Subcutaneous abdominal adipose tissue (tissue), 5 donors: ENCODE measurements at regions not wholly inside any gene's neighbourhood (a gene's known extent, or its start where the extent isn't known, plus 50 kb on each side); places are given as distances from the start of the nearest gene placed in this dataset.

Experiments
- H3K27ac ChIP-seq: one replicate; pipeline ENCODE4 v1.7.0; 2013; ENCODE audit warnings: low read depth, mild to moderate bottlenecking, inconsistent platforms, low read length, moderate library complexity
- H3K27me3 ChIP-seq, 5 donors: one replicate each; pipeline ENCODE4 v1.7.0; 2013; ENCODE audit warnings: low read length in 5 of 5, inconsistent platforms in 1 of 5; ENCODE audit not compliant: control insufficient read depth in 5 of 5, insufficient read depth in 4 of 5
- H3K36me3 ChIP-seq, 5 donors: one replicate each; pipeline ENCODE4 v1.7.0; 2013; ENCODE audit warnings: low read length in 5 of 5; ENCODE audit not compliant: control insufficient read depth in 5 of 5, insufficient read depth in 5 of 5
- H3K4me1 ChIP-seq, 5 donors: one replicate each; pipeline ENCODE4 v1.7.0; 2013; ENCODE audit warnings: low read length in 5 of 5, mild to moderate bottlenecking in 3 of 5, moderate library complexity in 1 of 5; ENCODE audit not compliant: control insufficient read depth in 5 of 5, insufficient read depth in 5 of 5
- H3K4me3 ChIP-seq, 5 donors: one replicate each; pipeline ENCODE4 v1.7.0; 2013; ENCODE audit warnings: low read length in 5 of 5, low read depth in 1 of 5
- H3K9ac ChIP-seq, 5 donors: one replicate each; pipeline ENCODE4 v1.7.0; 2013; ENCODE audit warnings: low read length in 5 of 5, mild to moderate bottlenecking in 4 of 5, moderate library complexity in 3 of 5
- H3K9me3 ChIP-seq, 5 donors: one replicate each; pipeline ENCODE4 v1.7.0; 2013; ENCODE audit warnings: low read length in 5 of 5; ENCODE audit not compliant: control insufficient read depth in 5 of 5
- donor health status: healthy.
- donor health status: healthy.
- donor health status: healthy.
- donor health status: healthy.
- donor health status: healthy.

GRCh38 chr14:104377256-104377655 lies 202.3 kb upstream of the C14orf180 start:
- peaks cover 5 to 26% (median 14%) of the 10 kb centered on the region in 5 donors for H3K9me3 ChIP-seq
- no peak overlapping the region for H3K9ac ChIP-seq
- peaks cover 0 to 11% (median 5%) of the 10 kb centered on the region in 5 donors for H3K27me3 ChIP-seq
- H3K36me3 ChIP-seq, result no peaks in the 10 kb centered on the region
- no peak overlapping the region for H3K4me3 ChIP-seq
- H3K27ac ChIP-seq, result no peak overlapping the region
- peaks cover 0 to 12% (median 6%) of the 10 kb centered on the region in 5 donors for H3K4me1 ChIP-seq

GRCh38 chr14:104378698-104379113 lies 200.9 kb upstream of the C14orf180 start:
- Histone ChIP-seq H3K4me3 (no peak overlapping the region), H3K9ac (no peak overlapping the region), H3K27ac (no peak overlapping the region), H3K27me3 (peaks cover 6 to 17% (median 12%) of the 10 kb centered on the region in 5 donors), H3K9me3 (peaks cover 5 to 26% (median 14%) of the 10 kb centered on the region in 5 donors), H3K36me3 (no peaks in the 10 kb centered on the region), H3K4me1 (peaks cover 0 to 18% (median 8%) of the 10 kb centered on the region in 5 donors)

GRCh38 chr14:104382361-104383087 lies 197.0 kb upstream of the C14orf180 start:
- Histone ChIP-seq H3K27ac (no peak overlapping the region), H3K4me3 (no peak overlapping the region), H3K27me3 (peaks cover 10 to 23% (median 18%) of the 10 kb centered on the region in 5 donors), H3K9me3 (peaks cover 5 to 26% (median 14%) of the 10 kb centered on the region in 5 donors), H3K36me3 (no peaks in the 10 kb centered on the region), H3K9ac (no peak overlapping the region), H3K4me1 (peaks cover 0 to 18% (median 5%) of the 10 kb centered on the region in 5 donors)

- H3K36me3 ChIP-seq, result no peaks in the 10 kb centered on the region
- peaks cover 0 to 23% (median 5%) of the 10 kb centered on the region in 5 donors for H3K4me1 ChIP-seq
- H3K27ac ChIP-seq, result no peak overlapping the region
- H3K9ac ChIP-seq, result no peak overlapping the region
- H3K9me3 ChIP-seq, result peaks cover 5 to 26% (median 14%) of the 10 kb centered on the region in 5 donors
- peaks cover 10 to 27% (median 15%) of the 10 kb centered on the region in 5 donors for H3K27me3 ChIP-seq
- no peak overlapping the region for H3K4me3 ChIP-seq
These were observed 196.2 kb upstream of the C14orf180 start for GRCh38 chr14:104383088-104383995.

- Histone ChIP-seq H3K9ac (no peak overlapping the region), H3K9me3 (peaks cover 5 to 23% (median 14%) of the 10 kb centered on the region in 5 donors), H3K4me1 (peaks cover 0 to 25% (median 5%) of the 10 kb centered on the region in 5 donors), H3K4me3 (no peak overlapping the region), H3K27ac (no peak overlapping the region), H3K36me3 (no peaks in the 10 kb centered on the region), H3K27me3 (peaks cover 10 to 30% (median 15%) of the 10 kb centered on the region in 5 donors)
These were observed 195.4 kb upstream of the C14orf180 start for GRCh38 chr14:104383996-104384775.

GRCh38 chr14:104384776-104385071 lies 194.8 kb upstream of the C14orf180 start:
- H3K4me3 ChIP-seq, result no peak overlapping the region
- H3K27ac ChIP-seq, result no peak overlapping the region
- H3K36me3 ChIP-seq, result no peaks in the 10 kb centered on the region
- H3K4me1 ChIP-seq, result peaks cover 0 to 30% (median 5%) of the 10 kb centered on the region in 5 donors
- H3K27me3 ChIP-seq, result peaks cover 10 to 33% (median 15%) of the 10 kb centered on the region in 5 donors
- peaks cover 5 to 19% (median 11%) of the 10 kb centered on the region in 5 donors for H3K9me3 ChIP-seq
- no peak overlapping the region for H3K9ac ChIP-seq

GRCh38 chr14:104385111-104385510 lies 194.5 kb upstream of the C14orf180 start:
- Histone ChIP-seq H3K9me3 (peaks cover 5 to 15% (median 10%) of the 10 kb centered on the region in 5 donors), H3K9ac (no peak overlapping the region), H3K36me3 (no peaks in the 10 kb centered on the region), H3K4me1 (peaks cover 0 to 32% (median 5%) of the 10 kb centered on the region in 5 donors), H3K27me3 (peaks cover 10 to 34% (median 15%) of the 10 kb centered on the region in 5 donors), H3K4me3 (no peak overlapping the region), H3K27ac (no peak overlapping the region)

GRCh38 chr14:104385531-104386101 lies 193.9 kb upstream of the C14orf180 start:
- peaks cover 4 to 10% (median 6%) of the 10 kb centered on the region in 5 donors for H3K9me3 ChIP-seq
- no peaks in the 10 kb centered on the region for H3K36me3 ChIP-seq
- no peak overlapping the region for H3K4me3 ChIP-seq
- H3K27ac ChIP-seq, result no peak overlapping the region
- H3K9ac ChIP-seq, result no peak overlapping the region
- peaks cover 10 to 34% (median 15%) of the 10 kb centered on the region in 5 donors for H3K27me3 ChIP-seq
- H3K4me1 ChIP-seq, result peaks cover 0 to 32% (median 5%) of the 10 kb centered on the region in 5 donors

- Histone ChIP-seq H3K27ac (no peak overlapping the region), H3K4me1 (peaks cover 0 to 32% (median 5%) of the 10 kb centered on the region in 5 donors), H3K9me3 (peaks cover 0 to 5% (median 0%) of the 10 kb centered on the region in 5 donors)
These were observed 193.3 kb upstream of the C14orf180 start for GRCh38 chr14:104386151-104386841.

More at GRCh38 chr14:104386151-104386841, 193.3 kb upstream of the C14orf180 start:
- Histone ChIP-seq H3K27me3 (peaks cover 10 to 34% (median 15%) of the 10 kb centered on the region in 5 donors), H3K9ac (no peak overlapping the region), H3K36me3 (no peaks in the 10 kb centered on the region), H3K4me3 (no peak overlapping the region)
